Cardiac septum (tissue), 1 donor: ENCODE measurements at regions not wholly inside any gene's neighbourhood (a gene's known extent, or its start where the extent isn't known, plus 50 kb on each side); places are given as distances from the start of the nearest gene placed in this dataset.
"Not testable (repeated sequence)": the region's sequence is repeated elsewhere in the genome, so short reads cannot be mapped to it uniquely, and the experiment has no call there.

ENCODE experiments used
- DNase-seq: peaks from one replicate; pipeline ENCODE4 v3.0.0-alpha.2; 2020; ENCODE audit warnings: low spot score
- intact Hi-C: fragments of 100-400 bp; cut with DNase I; formaldehyde crosslinking; loops from one replicate; pipeline ENCODE4 v1.14.0; 2022
- donor health status: DM: no; HTN: no; CAD: no.

GRCh38 chr4:159966746-159967145 is 863.9 kb downstream of the RAPGEF2 start:
- DNase-seq: no peak
- intact Hi-C loops: no loop called here

DNA sequence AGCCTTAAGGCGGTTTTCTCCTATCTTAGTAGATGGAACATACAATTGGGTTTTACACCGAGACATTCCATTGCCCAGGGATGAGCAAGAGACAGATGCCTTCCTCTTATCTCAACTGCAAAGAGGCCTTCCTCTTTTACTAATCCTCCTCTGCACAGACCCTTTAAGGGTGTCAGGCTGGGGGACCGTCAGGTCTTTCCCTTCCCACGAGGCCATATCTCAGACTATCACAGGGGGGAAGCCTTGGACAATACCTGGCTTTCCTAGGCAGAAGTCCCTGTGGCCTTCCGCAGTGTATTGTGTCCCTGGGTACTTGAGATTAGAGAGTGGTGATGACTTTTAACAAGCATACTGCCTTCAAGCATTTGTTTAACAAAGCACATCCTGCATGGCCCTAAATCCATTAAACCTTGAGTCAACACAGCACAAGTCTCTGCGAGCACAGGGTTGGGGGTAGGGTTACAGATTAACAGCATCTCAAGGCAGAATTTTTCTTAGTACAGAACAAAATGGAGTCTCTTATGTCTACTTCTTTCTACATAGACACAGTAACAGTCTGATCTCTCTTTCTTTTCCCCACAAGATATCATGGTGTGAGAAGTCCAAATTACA is 874.1 kb downstream of the RAPGEF2 start:
- DNase-seq, intact Hi-C loops: not testable (repeated sequence)

DNA sequence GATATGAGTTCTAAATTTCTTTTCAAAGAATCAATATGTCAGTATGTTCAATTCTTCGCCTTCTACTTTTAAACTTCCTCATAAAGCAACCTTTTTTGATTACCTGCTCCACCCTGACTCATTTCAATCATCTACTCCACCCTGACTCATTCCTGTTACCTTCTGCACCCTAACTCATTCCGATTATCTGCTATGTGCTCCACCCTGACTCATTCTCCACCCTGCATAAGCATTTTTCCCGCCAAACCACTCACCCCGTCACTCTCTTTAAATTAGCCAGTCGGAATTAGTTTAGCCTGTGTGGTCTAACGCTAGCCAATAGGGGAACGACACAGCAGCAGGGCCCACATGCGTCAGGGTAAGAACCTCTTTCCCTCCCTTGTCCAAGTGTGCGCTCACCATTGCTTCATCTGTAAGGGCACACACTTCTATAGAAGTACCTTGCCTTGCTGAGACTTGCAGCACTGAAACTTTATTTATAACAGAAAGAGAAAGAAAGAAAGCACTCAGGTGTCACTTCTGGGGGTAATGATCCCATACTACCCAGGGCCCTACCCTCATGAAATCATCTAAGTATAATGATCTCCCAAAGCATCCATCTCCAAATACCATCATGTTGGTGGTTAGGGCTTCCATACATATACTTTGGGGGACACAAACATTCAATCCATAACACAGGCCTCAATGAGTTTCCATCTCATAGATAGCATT is 875.2 kb downstream of the RAPGEF2 start:
- DNase-seq: no peak
- intact Hi-C loops: no loop called here

DNA sequence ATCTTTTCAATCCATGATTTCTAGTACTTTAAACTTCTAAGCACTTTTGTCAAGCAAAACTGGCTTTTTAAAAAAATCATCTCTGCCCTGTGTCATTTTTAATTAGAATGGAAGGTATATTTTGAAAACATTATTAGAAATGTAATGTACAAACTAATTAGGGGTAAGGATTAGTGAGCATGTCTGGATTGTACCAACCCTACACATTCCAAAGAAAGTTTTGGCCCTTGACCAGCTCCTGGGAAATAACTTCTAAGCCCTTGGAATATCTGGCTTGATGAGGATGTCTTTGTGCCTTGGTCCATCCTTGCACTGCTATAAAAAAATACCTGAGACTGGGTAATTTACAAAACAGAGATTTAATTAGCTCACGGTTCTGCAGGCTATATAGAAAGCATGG is 876.5 kb downstream of the RAPGEF2 start:
- DNase-seq: no peak
- intact Hi-C loops: no loop called here

- DNase-seq: no peak
- intact Hi-C loops: no loop called here
Observed at GRCh38 chr4:159979953-159980352, 877.1 kb downstream of the RAPGEF2 start.

- intact Hi-C loops: no loop called here
Observed at GRCh38 chr4:159980826-159981468, 878.1 kb downstream of the RAPGEF2 start.

DNA sequence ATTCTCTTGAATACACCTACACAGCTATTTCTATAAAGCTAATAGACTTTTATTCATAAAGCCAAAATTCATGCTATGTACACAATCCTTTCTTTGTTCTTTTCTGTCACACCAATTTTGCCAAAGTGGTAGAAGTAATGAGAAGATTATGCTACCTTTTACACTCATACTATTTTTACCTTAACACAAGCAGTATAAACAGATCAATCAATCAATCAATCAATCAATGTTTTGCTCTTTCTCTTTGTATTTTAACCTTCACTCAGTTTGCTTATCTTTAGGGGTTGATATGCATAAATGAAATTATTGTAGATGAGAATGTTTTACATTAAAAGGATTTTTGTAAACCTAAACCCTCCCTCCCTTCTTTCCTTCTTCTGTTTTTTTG is 878.6 kb downstream of the RAPGEF2 start:
- intact Hi-C loops: no loop called here
- DNase-seq: no peak

More at GRCh38 chr4:159980826-159981468, 878.1 kb downstream of the RAPGEF2 start:
- DNase-seq: no peak

DNA sequence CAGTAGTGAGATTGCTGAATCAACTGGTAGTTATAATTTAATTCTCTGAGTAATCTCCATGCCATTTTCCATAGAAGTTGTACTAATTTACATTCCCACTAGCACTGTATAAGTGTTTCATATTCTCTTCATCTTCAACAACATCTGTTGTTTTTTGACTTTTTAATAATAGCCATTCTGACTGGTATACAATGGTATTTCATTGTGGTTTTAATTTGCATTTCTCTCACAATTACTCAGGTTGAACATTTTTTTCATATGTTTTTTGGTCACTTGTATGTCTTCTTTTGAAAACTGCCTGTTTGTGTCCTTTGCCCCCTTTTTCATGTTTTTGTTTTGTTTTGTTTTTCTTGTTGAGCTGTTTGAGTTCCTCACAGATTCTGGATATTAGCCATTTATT is 880.2 kb downstream of the RAPGEF2 start:
- DNase-seq: no peak
- intact Hi-C loops: no loop called here

GRCh38 chr4:160009656-160010493 is 907.0 kb downstream of the RAPGEF2 start:
- no peak for DNase-seq
- intact Hi-C loops: no loop called here

- DNase-seq: no peak
Observed at GRCh38 chr4:160019936-160020335, 917.1 kb downstream of the RAPGEF2 start.

DNA sequence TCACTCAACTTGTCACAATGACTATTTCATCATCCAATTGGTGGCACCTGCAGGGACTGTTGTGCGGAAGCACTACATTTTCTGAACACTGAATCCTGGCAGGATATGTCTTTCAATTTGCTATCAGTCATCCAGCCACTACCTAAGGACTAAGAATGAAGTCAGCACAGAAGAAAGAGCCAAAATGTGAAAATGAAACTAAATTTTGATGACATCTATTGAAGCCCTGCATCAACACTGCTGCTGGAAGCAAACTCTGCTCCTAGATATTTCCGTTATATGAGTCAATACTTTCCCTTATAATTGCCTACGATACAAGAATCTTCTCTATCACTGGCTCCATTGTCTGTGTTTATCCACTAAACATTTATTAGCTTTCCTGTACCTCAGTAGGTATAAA is 917.9 kb downstream of the RAPGEF2 start:
- intact Hi-C loops: no loop called here
- no peak for DNase-seq

More at GRCh38 chr4:160019936-160020335, 917.1 kb downstream of the RAPGEF2 start:
- intact Hi-C loops: no loop called here

DNA sequence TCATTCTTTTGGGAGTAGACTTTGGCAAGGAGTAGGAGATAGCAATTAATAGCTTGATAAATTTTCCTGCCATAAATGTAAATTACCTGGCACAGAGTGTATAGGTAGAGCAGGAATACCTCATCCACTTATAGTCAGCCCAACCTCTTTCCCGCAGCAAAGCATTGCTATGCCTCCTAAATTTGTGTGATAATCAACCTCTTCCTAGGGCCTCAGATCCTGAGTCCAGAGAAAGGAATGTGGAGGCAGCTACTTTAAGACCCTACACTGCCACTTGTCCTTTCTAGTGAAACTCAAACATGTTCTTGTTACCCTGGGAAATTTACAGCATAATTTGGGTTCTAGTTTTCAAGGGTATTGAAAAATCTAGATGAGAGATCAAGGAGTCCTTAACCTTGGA is 919.0 kb downstream of the RAPGEF2 start:
- no peak for DNase-seq
- intact Hi-C loops: no loop called here

DNA sequence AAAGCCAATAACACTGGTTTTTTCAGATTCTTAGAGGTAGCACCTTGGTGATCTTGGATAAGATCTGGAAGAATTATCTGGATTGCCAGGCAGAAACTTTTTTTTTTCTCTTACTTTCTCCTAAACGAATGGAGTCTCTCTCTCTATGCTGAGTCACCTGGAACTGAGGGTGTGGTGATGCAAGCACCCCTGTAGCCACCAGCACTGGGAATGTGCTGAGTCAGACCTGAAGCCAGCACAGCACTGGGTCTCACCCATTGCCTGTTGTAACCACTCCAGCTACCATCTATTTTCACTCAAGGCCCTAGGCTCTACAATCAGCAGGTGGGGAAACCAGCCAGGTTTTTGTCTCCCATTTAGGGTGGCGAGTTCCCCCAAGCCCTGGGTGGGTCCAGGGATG is 923.8 kb downstream of the RAPGEF2 start:
- intact Hi-C loops: no loop called here
- no peak for DNase-seq

- intact Hi-C loops: no loop called here
- DNase-seq: no peak
Observed at GRCh38 chr4:160034501-160034900, 931.6 kb downstream of the RAPGEF2 start.

- no peak for DNase-seq
- intact Hi-C loops: no loop called here
Observed at GRCh38 chr4:160038615-160039014, 935.7 kb downstream of the RAPGEF2 start.

GRCh38 chr4:160044693-160045092 is 941.8 kb downstream of the RAPGEF2 start:
- DNase-seq: no peak

DNA sequence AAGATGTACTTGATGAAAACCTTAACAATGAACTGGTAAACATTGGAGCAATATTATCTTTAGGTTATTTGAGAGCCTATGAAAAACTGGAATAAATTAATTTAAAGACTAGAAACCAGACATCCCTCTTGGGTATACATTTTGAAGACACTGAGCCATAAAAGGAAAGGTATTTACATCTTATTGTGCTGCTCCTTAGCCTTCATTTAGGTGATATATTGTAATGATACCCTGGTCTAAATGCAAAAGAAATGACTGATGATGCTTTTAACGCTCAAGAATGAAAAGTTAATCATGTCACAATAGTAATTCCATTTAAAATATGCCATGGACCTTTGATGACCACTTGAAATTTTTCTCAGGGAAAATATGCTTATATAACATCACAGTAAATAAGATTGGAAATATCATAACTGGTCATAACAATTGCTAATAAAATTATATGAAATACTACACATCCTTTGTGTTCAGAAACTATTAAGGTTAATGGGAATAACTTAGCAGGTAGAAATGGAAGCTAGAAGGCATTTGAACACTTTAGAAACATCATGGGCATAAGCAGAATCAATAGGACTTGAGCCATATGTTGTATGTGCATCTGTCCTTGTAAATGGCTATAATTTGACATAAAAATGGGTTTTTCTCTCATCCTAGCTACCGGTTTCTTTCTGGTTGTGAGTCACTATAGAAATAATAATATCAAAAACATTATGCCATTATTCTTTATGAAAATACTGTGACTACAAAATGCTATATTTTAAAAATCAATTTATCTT is 979.7 kb downstream of the RAPGEF2 start:
- no peak for DNase-seq
- intact Hi-C loops: no loop called here

More at GRCh38 chr4:160044693-160045092, 941.8 kb downstream of the RAPGEF2 start:
- intact Hi-C loops: no loop called here

DNA sequence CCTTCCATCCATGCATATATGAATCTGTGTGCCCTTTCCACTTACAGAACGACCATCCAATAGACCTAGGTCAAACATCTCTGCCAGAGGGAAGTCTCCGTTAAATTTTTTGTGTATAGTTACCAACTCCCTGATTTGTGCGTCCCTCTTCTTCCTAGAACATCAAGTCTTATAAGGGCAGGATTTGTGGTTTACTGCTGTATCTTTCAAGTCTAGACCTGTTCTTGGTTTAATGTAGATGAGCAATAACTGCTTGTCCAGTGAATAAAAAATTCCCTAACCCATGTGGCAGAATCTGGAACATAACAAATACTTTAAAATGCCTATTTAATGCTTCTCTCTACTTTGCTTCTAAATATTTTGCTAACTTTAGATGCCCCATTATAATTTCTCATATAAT is 988.8 kb downstream of the RAPGEF2 start:
- intact Hi-C loops: no loop called here
- no peak for DNase-seq

DNA sequence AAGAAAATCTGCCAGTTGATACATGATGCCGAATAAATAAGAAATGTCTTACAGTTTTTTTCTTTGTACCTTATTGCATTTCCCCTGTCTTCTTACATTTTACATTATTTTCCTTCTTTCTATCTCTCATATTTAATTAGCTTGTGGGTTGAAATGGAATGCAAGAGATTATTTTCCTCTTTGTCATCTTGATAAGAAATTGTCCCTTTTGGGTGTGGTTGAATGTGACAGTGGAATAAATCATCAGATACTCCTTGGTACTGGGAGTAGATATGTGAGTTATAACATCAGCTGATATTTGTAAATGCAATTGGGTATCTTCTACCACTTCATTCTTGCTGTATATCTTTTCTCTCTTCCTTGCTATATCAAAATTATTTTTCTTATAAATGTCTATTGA is 997.4 kb downstream of the RAPGEF2 start:
- DNase-seq: no peak
- intact Hi-C loops: no loop called here
